Fibroblast of mammary gland (primary cell): ENCODE measurements at regions not wholly inside any gene's neighbourhood (a gene's known extent, or its start where the extent isn't known, plus 50 kb on each side); places are given as distances from the start of the nearest gene placed in this dataset.

ENCODE experiments used
- DNase-seq: peaks from one replicate; pipeline ENCODE4 v3.0.0-alpha.2; 2010; ENCODE audit warnings: low read depth
- H3K4me3 ChIP-seq: 2 replicates; pipeline ENCODE4 v1.5.1; 2011; ENCODE audit warnings: low read depth, mild to moderate bottlenecking, low read length, moderate library complexity; ENCODE audit not compliant: control insufficient read depth
- TF ChIP-seq, protein P1 (sequence below): conservative IDR thresholded peaks from 2 replicates; pipeline ENCODE4 v1.5.1; 2011; ENCODE audit warnings: low read depth, low read length, inconsistent platforms; ENCODE audit not compliant: control insufficient read depth, insufficient read depth

DNA sequence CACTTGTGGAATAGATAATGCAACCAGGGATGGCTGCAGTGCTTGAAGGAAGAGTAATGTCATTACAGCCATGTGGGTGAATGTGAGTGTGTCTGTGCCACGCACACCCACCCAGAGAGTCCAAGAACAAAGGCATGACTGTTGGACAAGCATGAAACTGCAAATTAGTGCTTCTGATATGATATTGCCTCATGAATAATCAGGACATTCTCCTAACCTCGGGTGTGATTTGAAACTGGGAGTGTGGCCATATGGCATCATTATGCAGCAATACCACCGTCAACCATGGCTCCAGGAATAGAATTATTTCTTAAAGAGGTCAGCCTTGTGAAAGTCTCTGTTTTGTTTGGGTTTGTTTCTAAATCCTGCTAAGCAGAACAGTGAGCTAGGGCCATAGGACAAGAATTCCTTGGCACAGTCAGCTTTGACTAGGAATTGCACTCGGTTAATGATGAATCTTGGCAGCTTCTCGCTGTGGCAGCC is 678.0 kb upstream of the RAB6C start:
- TF ChIP-seq, protein P1, sequence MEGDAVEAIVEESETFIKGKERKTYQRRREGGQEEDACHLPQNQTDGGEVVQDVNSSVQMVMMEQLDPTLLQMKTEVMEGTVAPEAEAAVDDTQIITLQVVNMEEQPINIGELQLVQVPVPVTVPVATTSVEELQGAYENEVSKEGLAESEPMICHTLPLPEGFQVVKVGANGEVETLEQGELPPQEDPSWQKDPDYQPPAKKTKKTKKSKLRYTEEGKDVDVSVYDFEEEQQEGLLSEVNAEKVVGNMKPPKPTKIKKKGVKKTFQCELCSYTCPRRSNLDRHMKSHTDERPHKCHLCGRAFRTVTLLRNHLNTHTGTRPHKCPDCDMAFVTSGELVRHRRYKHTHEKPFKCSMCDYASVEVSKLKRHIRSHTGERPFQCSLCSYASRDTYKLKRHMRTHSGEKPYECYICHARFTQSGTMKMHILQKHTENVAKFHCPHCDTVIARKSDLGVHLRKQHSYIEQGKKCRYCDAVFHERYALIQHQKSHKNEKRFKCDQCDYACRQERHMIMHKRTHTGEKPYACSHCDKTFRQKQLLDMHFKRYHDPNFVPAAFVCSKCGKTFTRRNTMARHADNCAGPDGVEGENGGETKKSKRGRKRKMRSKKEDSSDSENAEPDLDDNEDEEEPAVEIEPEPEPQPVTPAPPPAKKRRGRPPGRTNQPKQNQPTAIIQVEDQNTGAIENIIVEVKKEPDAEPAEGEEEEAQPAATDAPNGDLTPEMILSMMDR = no peak
- no peak overlapping the region for H3K4me3 ChIP-seq
- DNase-seq = no peak

DNA sequence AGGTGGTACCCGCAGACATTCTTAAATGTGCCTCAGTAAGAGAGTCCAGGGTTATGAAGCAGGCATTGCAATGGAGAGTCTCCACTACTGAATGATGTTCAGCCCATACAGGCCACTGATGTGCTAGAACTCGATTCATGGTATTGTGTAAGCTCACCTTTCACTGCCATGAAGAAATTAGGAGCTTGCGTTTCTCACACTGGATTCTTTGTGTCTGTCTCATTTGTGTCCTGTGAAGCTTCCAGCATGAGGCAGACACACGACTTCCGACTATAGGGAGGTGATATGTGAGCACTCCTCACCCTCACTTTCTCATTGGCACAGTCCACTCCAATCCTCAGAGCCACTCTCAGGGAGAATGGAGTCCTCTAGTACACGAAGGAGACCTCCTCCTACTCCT is 677.4 kb upstream of the RAB6C start:
- TF ChIP-seq, protein P1 = no peak
- H3K4me3 ChIP-seq = no peak overlapping the region
- no peak for DNase-seq

DNA sequence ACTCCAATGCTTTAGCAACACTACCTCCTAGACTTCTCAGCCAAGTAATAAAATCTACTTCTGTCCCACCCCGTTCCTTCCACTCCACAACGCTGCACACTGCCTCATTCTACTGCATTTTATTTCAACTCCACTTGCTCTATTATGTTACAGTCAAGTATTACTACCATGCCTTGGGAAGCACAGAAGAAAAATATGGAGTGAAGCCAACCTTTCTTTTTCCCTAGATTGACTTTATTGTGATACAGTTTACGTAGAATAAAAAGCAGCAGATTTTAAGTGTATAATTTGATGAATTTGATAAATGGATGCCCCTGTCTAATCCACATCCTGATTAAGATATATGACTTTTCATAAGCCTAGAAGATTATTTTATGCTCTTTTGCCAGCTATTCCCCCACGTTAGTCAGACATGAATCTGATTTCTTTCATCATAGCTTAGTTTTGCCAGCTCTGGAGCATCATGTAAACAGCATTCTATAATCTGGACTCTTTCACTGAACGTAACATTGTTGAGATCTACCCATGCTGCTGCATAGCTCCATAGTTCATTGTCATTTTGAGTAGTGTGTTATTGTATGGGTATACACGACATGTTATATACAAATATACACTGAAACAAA is 676.8 kb upstream of the RAB6C start:
- no peak for DNase-seq
- TF ChIP-seq, protein P1 = no peak
- H3K4me3 ChIP-seq = no peak overlapping the region

DNA sequence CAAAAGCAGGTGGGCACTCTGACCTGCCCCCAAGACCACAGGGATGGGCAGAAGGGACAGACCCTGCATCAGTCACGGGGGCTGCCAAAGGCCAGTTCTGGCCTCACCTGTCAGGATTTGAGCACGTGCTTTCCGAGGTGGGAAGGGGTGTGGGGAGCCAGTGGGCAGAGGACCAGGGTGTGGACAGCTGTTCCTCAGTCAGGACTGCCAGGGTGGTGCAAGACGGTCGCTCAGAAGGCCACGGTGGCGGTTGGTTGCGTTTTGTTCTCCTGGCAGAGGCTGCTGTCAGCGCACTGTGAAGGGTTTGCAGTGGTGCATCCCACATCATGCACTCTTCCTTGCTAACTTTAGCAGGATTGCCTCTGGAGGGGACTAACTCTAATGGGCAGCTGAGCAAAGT is 665.3 kb upstream of the RAB6C start:
- no peak overlapping the region for H3K4me3 ChIP-seq
- no peak for DNase-seq
- TF ChIP-seq, protein P1 = no peak

DNA sequence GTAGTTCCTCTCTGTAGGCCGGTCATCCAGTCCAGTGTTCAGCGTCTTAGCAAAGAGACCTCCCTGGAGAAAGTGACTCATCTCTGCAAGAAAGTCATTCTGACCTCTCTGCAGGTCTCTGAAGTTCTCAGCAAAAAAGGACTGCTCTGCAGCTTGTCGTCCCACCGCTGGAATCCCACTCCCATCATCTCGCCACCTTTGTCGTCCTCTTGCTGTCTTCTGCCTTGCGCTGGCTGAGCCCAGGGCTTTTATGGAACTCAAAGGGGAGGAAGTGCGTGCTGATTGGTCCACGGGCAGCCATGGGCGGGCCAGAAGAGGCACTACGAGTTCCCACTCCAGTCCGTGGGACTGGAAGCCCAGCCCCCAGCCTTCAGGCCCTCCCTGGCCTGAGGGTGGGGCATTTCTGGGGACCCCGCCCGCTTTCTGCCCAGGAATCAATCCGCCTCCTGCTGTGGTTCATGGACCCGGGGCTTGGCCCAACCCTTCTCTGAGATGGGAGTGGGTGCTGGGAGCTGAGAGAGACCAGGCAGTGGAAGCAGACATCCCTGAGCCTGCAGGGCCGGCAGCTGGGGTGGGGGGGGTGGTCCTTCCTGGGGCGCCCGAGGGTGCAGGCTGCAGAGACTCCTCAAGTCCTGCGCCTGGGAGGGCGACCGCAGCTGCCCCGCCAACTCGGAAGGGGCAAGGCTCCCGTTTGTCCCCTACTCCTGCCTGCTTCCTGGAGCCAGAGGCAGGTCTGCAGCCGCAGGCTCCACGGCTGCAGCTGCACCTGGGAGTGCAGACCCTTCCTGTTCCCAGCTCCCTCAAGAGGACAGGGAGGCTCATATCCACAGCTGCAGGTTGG is 660.7 kb upstream of the RAB6C start:
- no peak overlapping the region for H3K4me3 ChIP-seq
- TF ChIP-seq, protein P1 = no peak
- no peak for DNase-seq

DNA sequence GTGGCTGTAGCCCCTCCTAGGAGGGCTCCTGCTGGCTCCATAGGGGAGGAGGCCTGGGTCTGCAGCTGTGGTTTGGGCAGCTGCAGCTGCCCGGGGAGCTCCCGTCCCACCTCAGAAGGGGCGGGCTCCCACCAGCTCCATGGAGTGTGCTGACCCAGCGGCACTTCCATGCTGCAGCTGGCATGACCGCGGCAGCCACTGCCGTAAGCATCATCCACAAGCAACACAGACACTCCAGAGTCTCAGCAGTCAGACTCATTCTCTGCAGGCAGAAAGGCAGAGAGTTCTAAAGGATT is 660.1 kb upstream of the RAB6C start:
- no peak overlapping the region for H3K4me3 ChIP-seq
- DNase-seq = no peak
- TF ChIP-seq, protein P1 = no peak
